Activated naive CD4-positive, alpha-beta T cell treated with anti-CD3 and anti-CD28 coated beads, Interleukin-2, amount 50 U/mL, for 16 hours (primary cell): ENCODE measurements at regions not wholly inside any gene's neighbourhood (a gene's known extent, or its start where the extent isn't known, plus 50 kb on each side); places are given as distances from the start of the nearest gene placed in this dataset.

ENCODE experiments used
- DNase-seq: peaks from one replicate; pipeline ENCODE4 v3.0.0-alpha.2; 2020

- no peak for DNase-seq
Observed at GRCh38 chr6:154885214-154885613, 109.9 kb upstream of the TIAM2 start.

- no peak for DNase-seq
Observed at GRCh38 chr6:154886016-154886415, 109.1 kb upstream of the TIAM2 start.

- no peak for DNase-seq
Observed at GRCh38 chr6:154886471-154886870, 108.6 kb upstream of the TIAM2 start.

GRCh38 chr6:154887051-154887450 lies 108.1 kb upstream of the TIAM2 start:
- no peak for DNase-seq

GRCh38 chr6:154888421-154889295 lies 106.5 kb upstream of the TIAM2 start:
- no peak for DNase-seq

GRCh38 chr6:154890874-154891273 lies 104.2 kb upstream of the TIAM2 start:
- no peak for DNase-seq

GRCh38 chr6:154891901-154892300 lies 103.2 kb upstream of the TIAM2 start:
- no peak for DNase-seq

GRCh38 chr6:154893917-154894316 lies 101.2 kb upstream of the TIAM2 start:
- DNase-seq = no peak

- no peak for DNase-seq
Observed at GRCh38 chr6:154894902-154895301, 100.2 kb upstream of the TIAM2 start.

GRCh38 chr6:154895841-154896240 lies 99.3 kb upstream of the TIAM2 start:
- no peak for DNase-seq

GRCh38 chr6:154898821-154899220 lies 96.3 kb upstream of the TIAM2 start:
- DNase-seq = no peak

- DNase-seq = no peak
Observed at GRCh38 chr6:154899824-154900463, 95.2 kb upstream of the TIAM2 start.

GRCh38 chr6:154901876-154902552 lies 93.1 kb upstream of the TIAM2 start:
- no peak for DNase-seq

GRCh38 chr6:154907291-154907690 lies 87.8 kb upstream of the TIAM2 start:
- DNase-seq = no peak

- no peak for DNase-seq
Observed at GRCh38 chr6:154908723-154909122, 86.4 kb upstream of the TIAM2 start.

- DNase-seq = no peak
Observed at GRCh38 chr6:154909311-154909710, 85.8 kb upstream of the TIAM2 start.

GRCh38 chr6:154909821-154910220 lies 85.3 kb upstream of the TIAM2 start:
- DNase-seq = no peak

- DNase-seq = no peak
Observed at GRCh38 chr6:154914288-154914687, 80.8 kb upstream of the TIAM2 start.

- no peak for DNase-seq
Observed at GRCh38 chr6:154916857-154917256, 78.3 kb upstream of the TIAM2 start.

GRCh38 chr6:154917941-154918340 lies 77.2 kb upstream of the TIAM2 start:
- no peak for DNase-seq

- DNase-seq = no peak
Observed at GRCh38 chr6:154919806-154920205, 75.3 kb upstream of the TIAM2 start.

GRCh38 chr6:154920495-154921200 lies 74.5 kb upstream of the TIAM2 start:
- no peak for DNase-seq

- no peak for DNase-seq
Observed at GRCh38 chr6:154921482-154921881, 73.6 kb upstream of the TIAM2 start.
